Glutamatergic neuron (in vitro differentiated cells): ENCODE measurements at regions not wholly inside any gene's neighbourhood (a gene's known extent, or its start where the extent isn't known, plus 50 kb on each side); places are given as distances from the start of the nearest gene placed in this dataset.

ENCODE experiments used
- DNase-seq: peaks from one replicate; pipeline ENCODE4 v3.0.0; 2022
- H3K27ac Mint-ChIP-seq: one replicate; pipeline ENCODE4 v1.8.0; 2020; ENCODE audit warnings: mild to moderate bottlenecking, mixed read lengths, inconsistent platforms; ENCODE audit not compliant: unreplicated experiment
- H3K27me3 Mint-ChIP-seq: one replicate; pipeline ENCODE4 v1.8.0; 2020; ENCODE audit warnings: mild to moderate bottlenecking, moderate library complexity, mixed read lengths, inconsistent platforms; ENCODE audit not compliant: unreplicated experiment
- H3K36me3 Mint-ChIP-seq: one replicate; pipeline ENCODE4 v1.8.0; 2020; ENCODE audit warnings: mild to moderate bottlenecking, mixed read lengths, inconsistent platforms; ENCODE audit not compliant: unreplicated experiment
- H3K4me1 Mint-ChIP-seq: one replicate; pipeline ENCODE4 v1.8.0; 2020; ENCODE audit warnings: mild to moderate bottlenecking, low read depth, mixed read lengths, inconsistent platforms; ENCODE audit not compliant: unreplicated experiment
- H3K4me3 Mint-ChIP-seq: one replicate; pipeline ENCODE4 v1.8.0; 2020; ENCODE audit warnings: mild to moderate bottlenecking, mixed read lengths, inconsistent platforms; ENCODE audit not compliant: unreplicated experiment
- H3K9me3 Mint-ChIP-seq: one replicate; pipeline ENCODE4 v1.8.0; 2020; ENCODE audit warnings: mild to moderate bottlenecking, moderate library complexity, mixed read lengths, inconsistent platforms; ENCODE audit not compliant: unreplicated experiment
- TF ChIP-seq, protein P1 (sequence below): fragments of 200-600 bp; sonication (generic); IDR thresholded peaks from one replicate; pipeline ENCODE4 v1.5.0; 2021; ENCODE audit not compliant: partially characterized antibody, unreplicated experiment

DNA sequence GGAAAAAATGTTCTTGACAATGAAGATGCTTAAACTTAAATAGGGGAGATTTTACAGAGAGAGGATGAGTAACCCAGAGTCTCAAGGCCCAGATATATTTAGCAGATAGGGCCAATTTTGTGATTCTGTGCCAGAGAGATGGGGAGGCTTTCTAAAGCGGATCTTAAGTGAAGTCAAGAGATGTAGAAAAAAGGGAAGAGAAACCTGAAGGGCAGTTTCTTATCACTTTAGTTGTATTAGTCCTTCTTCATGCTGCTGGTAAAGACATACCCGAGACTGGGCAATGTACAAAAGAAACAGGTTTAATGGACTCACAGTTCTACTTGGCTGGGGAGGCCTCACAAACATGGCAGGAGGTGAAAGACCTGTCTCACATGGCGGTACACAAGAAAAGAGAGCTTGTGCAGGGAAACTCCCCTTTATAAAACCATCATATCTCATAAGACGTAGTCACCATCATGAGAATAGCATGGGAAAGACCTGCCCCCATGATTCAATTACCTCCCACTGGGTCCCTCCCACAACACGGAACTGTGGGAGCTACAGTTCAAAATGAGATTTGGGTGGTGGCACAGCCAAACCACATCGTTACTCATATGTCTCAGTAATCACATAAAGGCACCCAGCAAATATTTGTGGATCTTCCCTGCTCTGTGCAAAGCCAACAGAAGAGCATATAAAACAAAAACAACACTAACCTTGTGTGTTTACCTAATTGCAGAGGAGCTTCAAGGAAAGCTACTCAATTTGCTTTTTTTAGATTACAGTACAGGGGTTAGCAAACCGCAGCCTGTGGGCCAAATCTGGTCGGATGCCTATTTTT, 102.6 kb upstream of the MYCBP2 start:
- Mint-ChIP-seq H3K27me3 (no peaks in the 10 kb centered on the region), H3K36me3 (peaks cover 9% of the 10 kb centered on the region), H3K4me1 (no peaks in the 10 kb centered on the region), H3K27ac (no peak overlapping the region), H3K4me3 (no peak overlapping the region), H3K9me3 (no peaks in the 10 kb centered on the region)
- no peak for DNase-seq
- TF ChIP-seq, protein P1, sequence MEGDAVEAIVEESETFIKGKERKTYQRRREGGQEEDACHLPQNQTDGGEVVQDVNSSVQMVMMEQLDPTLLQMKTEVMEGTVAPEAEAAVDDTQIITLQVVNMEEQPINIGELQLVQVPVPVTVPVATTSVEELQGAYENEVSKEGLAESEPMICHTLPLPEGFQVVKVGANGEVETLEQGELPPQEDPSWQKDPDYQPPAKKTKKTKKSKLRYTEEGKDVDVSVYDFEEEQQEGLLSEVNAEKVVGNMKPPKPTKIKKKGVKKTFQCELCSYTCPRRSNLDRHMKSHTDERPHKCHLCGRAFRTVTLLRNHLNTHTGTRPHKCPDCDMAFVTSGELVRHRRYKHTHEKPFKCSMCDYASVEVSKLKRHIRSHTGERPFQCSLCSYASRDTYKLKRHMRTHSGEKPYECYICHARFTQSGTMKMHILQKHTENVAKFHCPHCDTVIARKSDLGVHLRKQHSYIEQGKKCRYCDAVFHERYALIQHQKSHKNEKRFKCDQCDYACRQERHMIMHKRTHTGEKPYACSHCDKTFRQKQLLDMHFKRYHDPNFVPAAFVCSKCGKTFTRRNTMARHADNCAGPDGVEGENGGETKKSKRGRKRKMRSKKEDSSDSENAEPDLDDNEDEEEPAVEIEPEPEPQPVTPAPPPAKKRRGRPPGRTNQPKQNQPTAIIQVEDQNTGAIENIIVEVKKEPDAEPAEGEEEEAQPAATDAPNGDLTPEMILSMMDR: no peak

DNA sequence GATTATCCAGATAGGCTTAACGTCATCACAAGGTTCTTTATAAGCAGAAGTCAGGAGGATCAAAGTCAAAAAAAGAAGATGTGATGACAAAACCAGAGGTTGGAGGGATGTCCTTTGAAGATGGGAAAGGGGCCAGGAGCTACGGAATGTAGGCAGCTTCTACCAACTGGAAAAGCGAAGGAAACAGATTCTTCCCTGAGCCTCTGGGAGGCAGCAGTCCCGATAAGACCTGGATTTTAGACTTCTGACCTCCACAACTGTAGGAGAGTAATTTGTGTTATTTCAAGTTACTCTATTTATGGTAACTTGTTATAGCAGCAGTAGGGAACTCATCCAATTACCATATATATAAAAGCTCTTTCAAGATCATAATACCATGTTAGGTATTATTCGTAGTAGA, 98.8 kb upstream of the MYCBP2 start:
- Mint-ChIP-seq H3K27ac (no peak overlapping the region), H3K27me3 (no peaks in the 10 kb centered on the region), H3K4me1 (no peaks in the 10 kb centered on the region), H3K9me3 (no peaks in the 10 kb centered on the region), H3K36me3 (no peaks in the 10 kb centered on the region), H3K4me3 (no peak overlapping the region)
- TF ChIP-seq, protein P1: no peak
- no peak for DNase-seq

DNA sequence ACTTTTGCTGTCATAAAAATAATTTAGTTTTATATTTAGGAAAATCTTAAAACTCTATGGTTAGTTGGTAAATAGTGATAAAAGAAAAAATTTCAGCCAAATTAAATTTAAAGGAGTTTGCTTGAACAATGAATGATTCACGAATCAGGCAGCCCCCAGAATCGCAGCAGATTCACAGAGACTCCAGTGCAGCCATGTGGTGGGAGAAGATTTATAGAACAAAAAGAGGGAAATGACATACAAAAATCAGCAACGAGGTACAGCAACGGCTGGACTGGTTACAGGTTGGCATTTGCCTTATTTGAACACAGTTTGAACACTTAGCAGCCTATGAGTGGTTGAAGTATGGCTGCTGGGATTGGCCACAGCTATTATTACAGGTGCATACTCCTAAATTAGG, 96.4 kb upstream of the MYCBP2 start:
- peaks cover 6% of the 10 kb centered on the region for H3K27me3 Mint-ChIP-seq

DNA sequence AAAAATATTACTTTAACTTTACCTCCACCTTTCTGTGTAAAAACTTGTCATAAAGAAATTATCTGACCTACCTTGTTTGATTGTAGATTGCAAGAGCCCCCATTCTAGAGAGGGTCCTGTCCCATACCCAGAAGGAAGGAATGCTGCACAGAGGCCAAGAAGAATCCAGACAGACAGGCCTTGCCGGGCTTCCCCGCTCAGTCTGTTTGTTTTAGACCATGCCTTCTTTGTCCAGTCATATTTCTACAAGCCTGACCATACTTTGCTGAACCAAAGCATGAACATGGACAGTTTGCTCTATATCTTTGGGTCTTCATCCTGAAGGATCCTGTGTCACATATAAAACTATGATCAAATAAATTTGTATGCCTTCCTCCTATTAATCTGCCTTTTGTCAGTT, 95.8 kb upstream of the MYCBP2 start:
- peaks cover 11% of the 10 kb centered on the region for H3K9me3 Mint-ChIP-seq
- peaks cover 6% of the 10 kb centered on the region for H3K27me3 Mint-ChIP-seq
- TF ChIP-seq, protein P1: no peak
- H3K27ac Mint-ChIP-seq: no peak overlapping the region
- peaks cover 11% of the 10 kb centered on the region for H3K4me1 Mint-ChIP-seq
- peaks cover 5% of the 10 kb centered on the region for H3K36me3 Mint-ChIP-seq
- H3K4me3 Mint-ChIP-seq: no peak overlapping the region
- no peak for DNase-seq

More for the DNA sequence above, 96.4 kb upstream of the MYCBP2 start:
- DNase-seq: no peak
- TF ChIP-seq, protein P1: no peak
- Mint-ChIP-seq H3K36me3 (peaks cover 5% of the 10 kb centered on the region), H3K27ac (no peak overlapping the region), H3K4me1 (peaks cover 6% of the 10 kb centered on the region), H3K4me3 (no peak overlapping the region), H3K9me3 (peaks cover 10% of the 10 kb centered on the region)

DNA sequence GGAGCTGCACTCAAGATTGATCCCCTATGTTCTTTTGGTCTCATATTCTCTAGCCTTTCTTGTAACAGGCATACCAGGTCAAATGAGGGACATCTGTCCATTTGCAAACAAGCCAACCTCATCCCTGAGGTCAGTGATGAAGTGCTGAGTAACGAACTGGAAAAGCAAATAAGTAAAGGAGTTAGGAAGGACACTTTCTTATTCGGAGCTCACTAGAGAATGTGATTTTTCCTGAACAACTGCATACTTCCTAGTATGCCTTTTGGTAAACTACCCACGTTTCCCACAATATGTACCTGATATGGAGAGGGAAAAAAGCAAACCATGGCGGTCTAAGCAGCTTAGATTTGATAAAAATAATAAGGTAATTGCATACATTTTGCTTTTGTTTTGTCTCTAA, 91.0 kb upstream of the MYCBP2 start:
- peaks cover 5% of the 10 kb centered on the region for H3K36me3 Mint-ChIP-seq
- peak overlapping the region; percentile 89 for H3K27ac Mint-ChIP-seq
- H3K27me3 Mint-ChIP-seq: peaks cover 6% of the 10 kb centered on the region
- H3K9me3 Mint-ChIP-seq: peaks cover 12% of the 10 kb centered on the region
- TF ChIP-seq, protein P1: no peak
- no peak for DNase-seq
- peak overlapping the region; percentile 55 for H3K4me3 Mint-ChIP-seq
- H3K4me1 Mint-ChIP-seq: peaks cover 42% of the 10 kb centered on the region
